SU-DHL-6 (cell line): ENCODE measurements at regions not wholly inside any gene's neighbourhood (a gene's known extent, or its start where the extent isn't known, plus 50 kb on each side); places are given as distances from the start of the nearest gene placed in this dataset.

Experiments
- H2AFZ ChIP-seq: fragments of 200-600 bp; sonication (generic); 2 replicates; pipeline ENCODE4 v1.6.1; 2014; ENCODE audit warnings: low read depth, mild to moderate bottlenecking, moderate library complexity, mixed read lengths, antibody characterized with exemption, low read length; ENCODE audit not compliant: severe bottlenecking
- H3F3A ChIP-seq: fragments of 200-600 bp; shearing (Covaris generic); 2 replicates; pipeline ENCODE4 v1.6.0; 2016; ENCODE audit warnings: antibody characterized with exemption, mild to moderate bottlenecking; ENCODE audit not compliant: insufficient read depth
- H3K27ac ChIP-seq: fragments of 200-600 bp; sonication (generic); 2 replicates; pipeline ENCODE4 v1.5.1; 2016; ENCODE audit warnings: low read depth, mild to moderate bottlenecking, low read length, moderate library complexity, mixed read lengths
- H3K27me3 ChIP-seq: fragments of 200-600 bp; sonication (generic), shearing (Covaris generic); 2 replicates; pipeline ENCODE4 v1.6.0; 2014; ENCODE audit warnings: mild to moderate bottlenecking, low read length
- H3K36me3 ChIP-seq: fragments of 200-600 bp; sonication (generic); 2 replicates; pipeline ENCODE4 v1.6.1; 2014; ENCODE audit warnings: mild to moderate bottlenecking, low read length, mixed read lengths
- H3K4me2 ChIP-seq: fragments of 300-600, 200-600 bp; shearing (Covaris generic), sonication (generic); 2 replicates; pipeline ENCODE4 v1.6.0; 2014; ENCODE audit warnings: low read length, low read depth, mild to moderate bottlenecking; ENCODE audit not compliant: poor library complexity, severe bottlenecking
- H3K4me3 ChIP-seq: fragments of 200-600 bp; sonication (generic); 2 replicates; pipeline ENCODE4 v1.5.1; 2014; ENCODE audit warnings: antibody characterized with exemption, low read length, mild to moderate bottlenecking, mixed read lengths; ENCODE audit not compliant: insufficient read depth, poor library complexity, severe bottlenecking
- H3K79me2 ChIP-seq: fragments of 200-600 bp; sonication (generic); 2 replicates; pipeline ENCODE4 v1.6.1; 2014; ENCODE audit warnings: mild to moderate bottlenecking, low read length, moderate library complexity; ENCODE audit not compliant: insufficient read depth
- H3K9ac ChIP-seq: fragments of 200-600 bp; sonication (generic); 2 replicates; pipeline ENCODE4 v1.7.0; 2014; ENCODE audit warnings: mild to moderate bottlenecking, low read length
- H3K9me2 ChIP-seq: fragments of 200-600 bp; sonication (generic); replicated peaks from 2 replicates; pipeline ENCODE4 v1.6.1; 2014; ENCODE audit warnings: low read length; ENCODE audit not compliant: insufficient read depth
- H3K9me3 ChIP-seq: fragments of 200-600 bp; sonication (generic); 2 replicates; pipeline ENCODE4 v1.6.1; 2014; ENCODE audit warnings: low read length, mixed read lengths; ENCODE audit not compliant: insufficient read depth
- H4K20me1 ChIP-seq: fragments of 200-600 bp; sonication (generic); 2 replicates; pipeline ENCODE4 v1.6.1; 2014; ENCODE audit warnings: low read depth, mild to moderate bottlenecking, antibody characterized with exemption, low read length, moderate library complexity, mixed read lengths
- EZH2phosphoT487 ChIP-seq: fragments of 200-600 bp; sonication (generic), shearing (Covaris generic); conservative IDR thresholded peaks from 2 replicates; pipeline ENCODE4 v1.6.1; 2018; ENCODE audit warnings: mild to moderate bottlenecking, antibody characterized with exemption, low read length, moderate library complexity, mixed read lengths
- TF ChIP-seq, protein P1 (sequence below): fragments of 200-600 bp; sonication (generic); IDR thresholded peaks from one replicate; pipeline ENCODE4 v1.5.1; 2017; ENCODE audit warnings: antibody characterized with exemption, mild to moderate bottlenecking, low read length, moderate library complexity; ENCODE audit not compliant: insufficient read depth, poor library complexity, severe bottlenecking

DNA sequence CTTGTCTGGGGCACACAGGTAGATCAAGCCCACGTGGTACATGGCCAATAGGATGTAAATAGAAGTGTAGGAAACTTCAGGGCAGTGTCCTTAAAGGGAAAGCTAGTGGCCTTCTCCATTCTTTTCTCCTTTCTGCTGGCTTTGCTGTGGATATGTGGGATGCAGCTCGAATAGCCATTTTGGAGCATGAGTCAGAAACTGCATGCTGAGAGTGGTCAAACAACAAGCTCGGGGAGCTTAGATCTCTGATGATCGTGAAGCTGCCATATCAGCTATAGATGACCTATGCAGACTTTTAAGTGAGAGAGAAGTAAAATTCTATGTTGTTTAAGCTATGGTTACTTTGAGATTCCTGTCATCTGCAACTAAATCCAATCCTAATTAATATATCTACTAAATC is 241.3 kb upstream of the DAAM1 start:
- TF ChIP-seq, protein P1, sequence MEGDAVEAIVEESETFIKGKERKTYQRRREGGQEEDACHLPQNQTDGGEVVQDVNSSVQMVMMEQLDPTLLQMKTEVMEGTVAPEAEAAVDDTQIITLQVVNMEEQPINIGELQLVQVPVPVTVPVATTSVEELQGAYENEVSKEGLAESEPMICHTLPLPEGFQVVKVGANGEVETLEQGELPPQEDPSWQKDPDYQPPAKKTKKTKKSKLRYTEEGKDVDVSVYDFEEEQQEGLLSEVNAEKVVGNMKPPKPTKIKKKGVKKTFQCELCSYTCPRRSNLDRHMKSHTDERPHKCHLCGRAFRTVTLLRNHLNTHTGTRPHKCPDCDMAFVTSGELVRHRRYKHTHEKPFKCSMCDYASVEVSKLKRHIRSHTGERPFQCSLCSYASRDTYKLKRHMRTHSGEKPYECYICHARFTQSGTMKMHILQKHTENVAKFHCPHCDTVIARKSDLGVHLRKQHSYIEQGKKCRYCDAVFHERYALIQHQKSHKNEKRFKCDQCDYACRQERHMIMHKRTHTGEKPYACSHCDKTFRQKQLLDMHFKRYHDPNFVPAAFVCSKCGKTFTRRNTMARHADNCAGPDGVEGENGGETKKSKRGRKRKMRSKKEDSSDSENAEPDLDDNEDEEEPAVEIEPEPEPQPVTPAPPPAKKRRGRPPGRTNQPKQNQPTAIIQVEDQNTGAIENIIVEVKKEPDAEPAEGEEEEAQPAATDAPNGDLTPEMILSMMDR: no peak
- no peak for TF ChIP-seq EZH2phosphoT487
- Histone ChIP-seq H3K36me3 (no peaks in the 10 kb centered on the region), H3K4me2 (no peak overlapping the region), H3K79me2 (no peaks in the 10 kb centered on the region), H3K27ac (no peak overlapping the region), H2AFZ (no peak overlapping the region), H3K27me3 (no peaks in the 10 kb centered on the region), H3K9ac (no peak overlapping the region), H3F3A (no peaks in the 10 kb centered on the region), H4K20me1 (no peaks in the 10 kb centered on the region), H3K4me3 (no peak overlapping the region), H3K9me3 (no peaks in the 10 kb centered on the region), H3K9me2 (no peaks in the 10 kb centered on the region)

DNA sequence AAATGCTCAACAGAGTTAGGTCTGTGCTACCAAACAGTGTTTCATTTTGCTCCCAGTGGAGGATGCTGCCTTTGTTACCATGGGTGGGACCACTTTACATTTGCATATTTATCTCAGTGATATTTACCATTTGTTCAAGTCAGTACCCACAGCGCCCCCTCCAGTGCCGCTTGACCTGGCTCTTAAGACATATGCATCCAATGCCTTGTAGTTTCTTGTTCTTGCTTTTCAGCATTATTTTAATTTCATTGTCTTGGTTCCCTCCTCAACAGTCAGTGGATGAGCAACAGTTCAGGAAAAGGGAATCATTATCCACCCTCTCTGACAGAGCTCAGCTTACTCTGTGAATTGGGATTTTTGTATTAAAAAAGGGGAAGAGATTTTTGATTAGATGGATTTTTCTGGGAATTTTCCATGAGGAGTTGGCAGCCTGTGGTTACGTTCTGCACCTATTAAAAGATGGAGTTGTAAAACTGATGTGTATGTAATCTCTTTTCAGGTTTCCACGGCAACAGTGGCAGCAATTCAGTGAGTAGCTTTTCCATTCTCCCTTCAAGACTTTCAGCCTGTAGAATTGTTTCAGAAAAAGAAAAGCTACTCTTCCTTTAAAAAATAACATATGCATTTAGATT is 240.5 kb upstream of the DAAM1 start:
- Histone ChIP-seq H3K27me3 (no peaks in the 10 kb centered on the region), H3K9ac (no peak overlapping the region), H3K9me3 (no peaks in the 10 kb centered on the region), H3K4me2 (no peak overlapping the region), H3K9me2 (no peaks in the 10 kb centered on the region), H4K20me1 (no peaks in the 10 kb centered on the region), H3K79me2 (no peaks in the 10 kb centered on the region), H3K36me3 (no peaks in the 10 kb centered on the region), H3K4me3 (no peak overlapping the region), H3K27ac (no peak overlapping the region), H3F3A (no peaks in the 10 kb centered on the region), H2AFZ (no peak overlapping the region)
- TF ChIP-seq EZH2phosphoT487: no peak
- TF ChIP-seq, protein P1: no peak

- Histone ChIP-seq H3K4me2 (no peak overlapping the region), H4K20me1 (no peaks in the 10 kb centered on the region), H3K9me3 (no peaks in the 10 kb centered on the region), H2AFZ (no peak overlapping the region), H3K27me3 (no peaks in the 10 kb centered on the region), H3K9me2 (no peaks in the 10 kb centered on the region), H3K36me3 (no peaks in the 10 kb centered on the region), H3K9ac (no peak overlapping the region), H3F3A (no peaks in the 10 kb centered on the region), H3K27ac (no peak overlapping the region), H3K79me2 (no peaks in the 10 kb centered on the region), H3K4me3 (no peak overlapping the region)
- TF ChIP-seq, protein P1: no peak
- TF ChIP-seq EZH2phosphoT487: no peak
Measured at GRCh38 chr14:58950555-58950954, 237.9 kb upstream of the DAAM1 start.
